HG03060 (cell line): ENCODE measurements at regions not wholly inside any gene's neighbourhood (a gene's known extent, or its start where the extent isn't known, plus 50 kb on each side); places are given as distances from the start of the nearest gene placed in this dataset.
"Not testable (repeated sequence)": the region's sequence is repeated elsewhere in the genome, so short reads cannot be mapped to it uniquely, and the experiment has no call there.

ENCODE experiments used
- ATAC-seq: cut with Tn5 transposase; IDR thresholded peaks from one replicate; pipeline ENCODE4 v1.9.1; 2021; ENCODE audit warnings: low read depth, moderate number of reproducible peaks; ENCODE audit not compliant: unreplicated experiment

DNA sequence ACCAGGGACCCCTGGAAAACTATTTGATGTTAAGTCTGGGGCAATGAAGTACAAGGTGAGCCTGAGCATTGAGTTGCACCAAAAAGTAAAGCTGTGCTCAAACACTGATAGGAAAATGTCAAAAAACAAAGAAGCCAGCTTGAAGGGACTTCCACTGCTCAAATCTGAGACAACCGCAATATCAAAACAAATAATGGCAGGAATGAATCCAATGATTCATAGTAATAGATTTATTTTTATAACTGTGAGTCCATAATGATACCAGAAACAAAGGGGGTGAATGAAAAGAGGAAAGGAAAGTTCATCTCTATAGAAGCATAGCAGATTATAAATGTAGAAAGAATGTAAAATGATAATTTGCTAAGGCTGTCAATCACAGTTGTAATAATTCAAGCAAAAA, 237.3 kb upstream of the ZBTB20 start:
- no peak for ATAC-seq

DNA sequence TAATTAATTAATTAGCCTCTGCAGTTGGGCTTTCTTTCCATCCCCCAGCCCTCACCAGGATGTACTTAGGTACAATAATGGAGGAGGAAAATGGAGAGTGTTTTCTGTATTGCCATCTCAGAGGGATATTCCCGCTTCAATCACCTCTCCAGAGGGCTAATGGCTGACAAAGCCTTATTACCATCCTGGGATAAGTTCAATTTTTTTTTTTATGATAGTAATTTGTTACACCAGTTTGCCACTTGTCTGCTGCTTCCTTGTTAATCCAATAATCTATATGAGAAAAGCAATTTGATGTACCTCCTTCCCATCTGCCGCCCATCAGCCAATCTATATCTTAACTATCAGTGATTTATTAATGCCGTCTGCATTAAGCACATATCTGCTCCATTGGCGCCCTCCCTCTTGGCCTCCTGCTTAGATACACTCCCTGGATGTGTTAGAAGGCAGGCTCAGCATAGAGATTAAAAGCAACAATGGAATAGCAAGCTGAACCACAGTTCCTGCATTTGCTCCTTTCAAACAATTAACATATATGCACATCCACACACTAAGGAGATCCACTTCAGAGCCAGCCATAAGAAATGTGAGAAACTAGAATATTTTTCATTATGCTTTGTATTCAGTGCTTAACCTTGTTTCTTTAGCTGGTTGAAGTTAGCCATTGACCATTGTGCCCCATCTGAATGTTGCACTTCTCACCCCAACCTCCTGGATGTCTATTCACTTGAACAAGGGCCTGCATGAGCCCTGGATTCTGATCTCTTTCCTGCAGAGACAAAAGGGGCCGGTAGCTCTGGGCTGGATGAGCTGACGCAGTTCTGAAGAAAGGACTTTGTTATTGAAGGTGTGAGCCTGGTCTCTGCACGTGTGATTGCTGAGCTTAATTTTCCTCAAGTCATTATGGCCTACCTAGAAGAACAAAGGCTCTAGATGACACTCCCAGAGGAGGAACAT, 237.3 kb upstream of the GAP43 start:
- ATAC-seq: no peak

DNA sequence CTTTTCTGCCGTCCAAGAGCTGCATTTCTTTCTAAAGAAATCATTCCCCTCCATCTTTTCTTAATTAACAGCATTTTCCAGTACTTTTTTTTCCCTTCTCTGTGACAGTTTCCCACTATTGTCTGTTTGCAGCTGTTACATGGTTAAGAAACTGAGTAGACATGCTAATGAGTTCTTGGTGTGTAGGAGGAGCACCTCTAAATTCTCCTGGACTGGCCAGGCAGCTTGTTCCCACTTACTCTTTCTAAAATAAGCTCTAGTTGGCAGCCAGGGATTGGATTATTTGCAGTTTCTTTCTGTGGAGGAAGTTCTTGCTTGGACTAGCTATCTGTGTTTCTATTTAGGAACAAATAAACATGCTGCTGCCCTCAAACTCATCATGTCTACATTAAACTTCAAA, 235.1 kb upstream of the GAP43 start:
- ATAC-seq: no peak

DNA sequence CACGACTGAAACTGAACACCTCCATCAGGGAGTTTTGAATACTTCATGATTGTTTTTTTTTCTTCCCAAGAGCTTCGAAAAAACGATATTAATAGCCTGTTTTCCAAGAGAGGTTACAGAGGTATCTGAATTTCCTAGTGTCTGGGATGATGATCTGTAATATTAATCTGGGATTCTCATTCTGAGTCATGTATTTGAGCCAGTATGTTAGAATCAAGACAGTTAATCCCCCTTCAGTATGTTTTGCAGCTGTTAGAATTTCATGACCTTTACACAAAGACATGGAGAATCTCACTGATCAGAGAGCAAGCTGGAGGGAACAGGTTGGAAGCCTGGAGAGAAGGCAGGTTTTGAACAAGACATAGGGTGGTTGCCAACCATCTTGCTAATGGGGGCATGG, 234.5 kb upstream of the GAP43 start:
- no peak for ATAC-seq

DNA sequence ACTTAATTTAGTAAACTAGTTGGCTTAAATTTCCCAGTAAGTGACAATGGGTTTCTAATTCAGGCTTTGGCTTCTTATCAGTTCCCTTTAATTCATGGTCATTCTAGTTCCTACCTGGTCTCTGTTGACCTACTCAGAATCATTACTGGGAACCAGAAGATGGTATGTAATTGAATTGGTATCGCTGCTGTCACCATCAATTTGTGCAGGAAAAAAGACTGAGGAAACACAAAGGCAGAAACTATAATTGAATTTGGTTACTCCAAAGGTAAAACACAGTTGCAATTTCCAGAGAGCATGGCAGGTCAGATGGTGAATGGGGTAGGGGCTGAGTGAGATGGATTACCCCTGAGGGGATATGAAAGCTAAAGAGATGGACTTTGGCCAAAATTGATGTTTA, 226.5 kb upstream of the GAP43 start:
- ATAC-seq: no peak

DNA sequence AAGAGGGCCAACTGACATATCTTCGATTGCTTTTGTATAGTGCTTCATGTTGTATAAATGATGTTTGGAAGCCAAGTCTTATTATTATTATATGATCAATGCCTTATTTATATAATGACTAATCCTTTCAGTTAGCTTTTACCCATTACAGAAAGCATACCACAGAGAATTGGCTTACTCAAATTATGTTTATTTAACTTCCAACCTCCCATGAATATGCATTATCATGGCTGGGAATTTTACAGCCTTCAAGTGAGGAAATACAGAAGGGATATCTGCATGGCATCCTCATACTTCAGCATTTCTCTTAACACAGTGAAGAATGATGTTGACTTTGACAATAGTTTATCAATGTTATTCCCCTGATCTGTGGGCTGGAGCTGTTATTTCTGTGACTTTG, 225.9 kb upstream of the GAP43 start:
- no peak for ATAC-seq

DNA sequence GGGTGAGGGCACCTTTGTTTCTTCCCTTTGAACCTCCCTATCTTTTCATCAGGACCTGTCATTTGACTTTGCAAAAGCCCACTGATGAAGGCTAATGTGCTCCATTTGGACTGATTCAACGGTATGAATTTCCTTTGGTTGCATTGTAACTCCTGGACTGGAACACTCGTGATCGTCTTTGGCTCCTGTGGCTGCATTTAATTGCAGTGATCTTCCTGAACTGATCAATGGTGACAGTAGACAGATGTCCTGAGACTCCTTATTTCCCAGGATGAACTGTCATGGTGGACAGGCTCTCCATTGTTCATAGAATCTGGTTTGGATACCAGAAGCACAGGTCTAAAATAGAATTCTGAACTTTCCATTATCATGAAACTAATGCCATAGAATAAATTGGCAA, 224.8 kb upstream of the GAP43 start:
- ATAC-seq: no peak

DNA sequence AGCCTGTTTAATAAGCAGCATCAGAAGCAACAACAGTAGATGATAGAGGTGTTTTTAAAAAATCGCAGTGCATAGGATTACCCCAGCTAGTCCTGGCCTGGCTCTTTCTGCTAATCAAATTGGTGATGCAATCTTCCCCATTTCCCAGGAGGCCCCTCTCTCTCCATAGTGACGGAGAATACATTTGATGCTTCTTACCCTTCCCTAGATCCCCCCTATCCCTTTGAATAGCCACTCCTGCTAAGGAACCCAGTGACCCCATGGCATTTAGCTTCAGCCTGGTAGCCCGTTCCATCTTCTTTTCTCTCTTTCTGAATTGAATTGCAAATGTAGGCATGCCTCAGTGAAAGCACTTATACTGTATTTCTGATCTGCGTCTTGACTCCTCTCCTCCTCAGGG, 223.6 kb upstream of the GAP43 start:
- no peak for ATAC-seq

DNA sequence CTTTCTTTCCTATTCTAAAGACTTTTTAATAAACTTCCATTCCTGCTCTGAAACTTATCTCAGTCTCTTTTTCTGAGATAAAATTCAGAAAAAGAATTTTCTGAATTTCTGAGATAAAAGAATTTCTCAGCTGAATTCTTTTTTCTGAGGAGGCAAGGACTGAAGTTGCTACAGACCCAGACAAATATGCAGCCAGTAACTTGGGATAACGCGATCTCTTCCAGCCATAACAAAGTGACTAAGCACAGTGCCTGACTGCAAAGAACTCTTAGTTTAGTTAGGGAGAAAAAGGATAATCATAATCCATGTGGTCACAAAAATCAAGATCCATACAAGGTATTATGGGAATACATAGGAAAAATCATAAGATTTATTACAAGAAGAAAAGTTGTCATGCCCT, 222.0 kb upstream of the GAP43 start:
- no peak for ATAC-seq

DNA sequence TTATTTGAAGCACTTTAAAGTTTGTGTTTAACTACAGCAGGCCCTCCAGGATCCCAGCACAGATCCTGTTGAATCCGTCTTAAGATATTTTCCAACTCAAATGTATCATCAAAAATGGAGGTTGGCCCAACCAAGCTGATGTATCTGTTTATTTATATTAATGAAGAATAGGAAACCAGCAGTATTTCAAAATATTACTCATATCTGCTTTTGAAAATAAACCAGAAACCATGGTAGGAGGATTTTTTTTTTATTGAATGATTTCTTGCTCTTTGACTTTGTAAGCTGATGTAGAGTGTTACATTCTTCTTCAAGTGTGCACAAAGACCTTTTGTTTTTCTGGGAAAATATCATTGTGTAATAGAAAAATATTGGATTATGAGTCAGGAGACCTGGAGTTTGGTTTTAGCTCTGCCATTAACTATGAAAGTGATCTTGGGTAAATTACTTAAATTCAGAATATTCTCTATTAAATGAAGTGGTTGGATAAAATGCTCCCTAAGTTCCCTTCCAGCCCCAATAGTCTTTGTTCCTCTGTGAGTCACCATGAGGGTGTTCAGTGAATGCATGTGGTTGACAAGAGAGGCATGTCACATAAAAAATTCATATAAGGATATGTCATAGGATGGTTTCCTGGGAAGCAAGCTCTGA, 221.3 kb upstream of the GAP43 start:
- no peak for ATAC-seq

DNA sequence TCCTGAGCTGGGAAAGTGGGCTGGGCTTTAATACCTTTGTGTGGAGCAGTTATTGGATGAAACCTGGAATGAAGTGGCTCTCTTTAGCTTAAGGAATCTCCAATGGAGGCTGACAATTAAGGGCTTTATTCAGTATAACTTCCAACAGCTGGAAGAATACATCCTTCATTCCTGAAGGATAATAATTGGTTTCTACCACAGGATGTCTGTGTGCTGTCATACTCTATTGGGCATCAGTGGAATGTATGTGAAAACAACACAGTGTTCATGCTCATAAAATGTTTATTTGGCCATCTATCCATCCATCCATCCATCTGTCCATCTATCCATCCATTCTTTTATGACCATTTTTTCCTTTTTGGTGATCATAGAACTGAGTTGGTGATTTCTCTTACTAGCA, 220.7 kb upstream of the GAP43 start:
- ATAC-seq: no peak

DNA sequence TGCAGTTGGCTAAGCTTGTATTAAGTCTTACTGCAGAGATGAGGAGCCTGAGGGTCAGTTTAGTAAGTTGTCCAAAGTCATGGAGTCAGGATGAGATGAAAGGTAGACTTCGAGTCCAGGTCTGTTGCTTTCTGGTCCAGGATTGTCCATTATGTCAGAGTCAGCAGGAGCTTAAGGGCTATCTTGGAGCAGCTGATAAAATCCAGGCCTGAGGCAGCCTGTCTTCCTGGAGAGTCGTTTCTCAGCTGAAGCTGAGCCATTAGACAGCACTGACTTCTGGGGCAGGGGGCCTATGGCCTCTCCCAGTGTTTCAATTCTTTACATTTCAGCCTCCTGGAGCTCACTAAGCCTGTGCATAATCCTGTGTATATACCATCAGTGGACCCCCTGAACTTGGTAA, 219.5 kb upstream of the GAP43 start:
- ATAC-seq: no peak

DNA sequence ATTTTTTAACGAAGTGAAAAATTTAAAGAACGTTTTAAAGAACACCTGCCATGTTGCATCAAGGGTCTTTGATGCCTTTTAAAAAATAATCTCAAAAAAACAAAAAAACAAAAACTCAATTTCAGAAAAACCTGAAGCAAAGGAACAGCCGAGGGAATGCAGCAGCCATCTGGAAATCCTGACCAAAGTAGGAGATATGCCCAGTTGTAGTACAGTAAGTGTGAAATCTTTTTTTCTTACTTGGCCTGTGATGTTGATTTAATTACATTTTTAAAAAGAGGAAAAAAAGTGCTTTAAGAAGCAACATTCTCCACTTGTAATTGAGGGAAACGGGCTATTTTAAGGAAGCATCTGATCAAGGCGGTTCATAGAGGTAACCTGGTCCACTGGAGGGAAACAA, 213.7 kb upstream of the GAP43 start:
- ATAC-seq: no peak

DNA sequence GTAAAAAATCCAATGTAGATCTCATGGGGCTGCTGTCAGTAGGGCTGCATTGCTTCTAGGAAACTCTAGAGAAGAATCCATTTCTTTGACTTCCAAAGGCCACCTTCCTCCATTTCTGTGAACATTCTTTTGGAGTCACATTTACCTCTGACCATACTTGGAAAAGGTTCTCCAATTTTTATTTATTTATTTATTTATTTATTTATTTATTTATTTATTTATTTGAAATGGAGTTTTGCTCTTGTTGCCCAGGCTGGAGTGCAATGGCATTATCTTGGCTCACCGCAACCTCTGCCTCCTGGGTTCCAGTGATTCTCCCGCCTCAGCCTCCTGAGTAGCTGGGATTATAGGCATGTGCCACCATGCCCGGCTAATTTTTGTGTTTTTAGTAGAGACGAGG, 208.7 kb upstream of the GAP43 start:
- ATAC-seq: not testable (repeated sequence)

DNA sequence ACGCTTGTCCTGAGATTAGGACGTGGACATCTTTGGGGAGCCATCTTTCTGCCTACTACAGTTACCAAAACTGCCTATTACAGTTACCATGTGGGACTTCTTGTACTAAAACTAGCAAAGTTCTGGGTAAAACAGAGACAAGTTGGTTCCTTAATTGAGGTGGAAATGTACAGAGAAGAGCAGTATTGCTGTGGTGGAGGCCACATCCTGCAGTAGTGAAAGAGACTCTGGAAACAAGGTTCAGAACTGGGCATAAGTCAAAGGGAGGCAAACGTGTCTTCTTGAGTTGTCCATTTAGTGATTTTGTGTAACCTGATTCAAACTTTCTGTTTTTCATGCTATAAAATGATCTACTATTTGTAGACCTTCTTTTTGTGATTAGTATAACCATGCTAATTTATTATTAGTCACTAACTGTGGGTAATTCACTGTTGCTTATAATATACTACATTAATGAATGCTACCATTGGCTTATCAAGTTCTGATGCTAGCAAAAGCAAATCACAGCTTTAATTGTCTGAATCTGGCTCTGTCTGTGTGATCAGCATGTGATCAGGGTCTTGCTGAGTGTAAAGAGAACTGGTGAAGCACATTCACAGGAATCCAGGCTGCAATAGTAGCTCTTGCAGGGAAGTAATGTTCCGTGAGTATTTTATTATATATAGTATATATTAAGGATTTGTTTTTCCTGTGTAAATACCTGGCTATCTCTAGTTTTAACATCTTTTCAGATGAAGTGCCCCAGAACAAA, 207.9 kb upstream of the GAP43 start:
- no peak for ATAC-seq

DNA sequence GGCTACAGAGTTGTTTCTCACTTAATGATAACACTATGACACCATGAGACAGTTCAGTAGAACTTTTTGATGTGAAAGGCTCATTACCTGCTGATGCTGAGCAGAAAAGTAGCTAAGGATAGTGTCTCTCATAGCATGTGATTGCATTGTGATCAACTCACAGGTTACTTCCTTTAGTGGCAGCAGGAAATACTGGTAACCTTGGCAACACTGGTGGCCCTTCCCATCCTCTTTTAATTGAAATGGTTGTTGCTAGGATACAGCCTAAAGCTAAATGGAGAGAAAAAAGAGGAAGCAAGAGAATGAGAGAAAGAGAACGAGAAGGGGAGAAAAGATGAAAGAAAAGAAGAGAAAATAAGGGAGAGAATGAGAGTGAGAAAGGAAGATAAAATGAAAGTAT, 204.7 kb upstream of the GAP43 start:
- ATAC-seq: no peak

DNA sequence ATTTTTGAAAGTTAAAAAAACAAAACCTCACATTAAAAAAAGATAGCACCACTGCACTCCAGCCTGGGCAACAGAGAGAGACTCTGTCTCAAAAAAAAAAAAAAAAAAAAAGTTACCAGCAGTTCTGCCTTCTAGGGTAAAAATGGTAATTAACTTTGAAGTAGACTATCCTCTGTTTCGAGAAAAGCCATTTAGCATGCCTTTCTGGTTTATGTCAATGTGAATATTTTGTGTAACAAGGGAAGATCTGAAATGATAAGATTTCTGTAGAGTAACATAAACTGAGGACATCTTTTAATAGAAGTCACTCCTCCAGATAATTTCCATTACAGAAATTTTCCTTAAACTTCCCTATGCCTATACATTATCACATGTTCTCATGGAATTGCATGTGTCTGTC, 203.2 kb upstream of the GAP43 start:
- no peak for ATAC-seq

DNA sequence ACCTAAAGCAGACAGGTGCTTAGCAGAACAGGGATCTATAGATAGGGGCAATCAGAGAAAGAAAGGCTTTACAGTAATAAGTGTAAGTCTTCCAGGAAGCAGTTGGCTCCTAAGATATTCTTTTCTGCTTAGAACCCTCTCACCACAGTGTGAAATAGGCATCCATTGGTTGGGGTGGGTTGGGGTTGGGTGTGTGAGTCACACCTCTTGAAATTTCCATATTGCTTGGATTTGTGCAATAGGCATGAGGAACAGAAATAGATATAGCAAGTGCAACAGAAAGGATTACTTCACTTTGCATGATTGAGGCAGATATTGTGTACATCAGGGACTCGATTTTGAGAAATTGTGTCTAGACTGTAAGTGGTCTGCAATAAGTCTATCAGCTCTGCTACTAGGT, 200.1 kb upstream of the GAP43 start:
- ATAC-seq: no peak

DNA sequence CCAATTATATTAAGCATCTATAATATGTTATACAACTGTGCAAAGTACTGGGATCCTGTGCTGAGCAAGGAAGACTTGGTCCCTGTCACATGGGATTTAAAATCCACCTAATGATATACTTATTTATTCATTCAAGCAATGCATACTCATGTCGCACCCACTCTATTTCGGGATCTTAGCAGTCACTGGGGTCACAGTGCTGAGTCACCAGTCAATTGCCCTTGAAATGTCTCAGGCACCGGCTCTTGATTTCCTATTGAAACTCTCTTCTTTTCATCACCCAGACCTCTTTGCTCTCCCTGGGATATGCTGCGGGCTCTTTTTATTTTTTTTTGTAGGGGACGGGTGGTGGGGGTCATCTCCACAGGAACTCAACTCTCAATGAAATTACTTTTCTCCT, 194.5 kb upstream of the GAP43 start:
- no peak for ATAC-seq

DNA sequence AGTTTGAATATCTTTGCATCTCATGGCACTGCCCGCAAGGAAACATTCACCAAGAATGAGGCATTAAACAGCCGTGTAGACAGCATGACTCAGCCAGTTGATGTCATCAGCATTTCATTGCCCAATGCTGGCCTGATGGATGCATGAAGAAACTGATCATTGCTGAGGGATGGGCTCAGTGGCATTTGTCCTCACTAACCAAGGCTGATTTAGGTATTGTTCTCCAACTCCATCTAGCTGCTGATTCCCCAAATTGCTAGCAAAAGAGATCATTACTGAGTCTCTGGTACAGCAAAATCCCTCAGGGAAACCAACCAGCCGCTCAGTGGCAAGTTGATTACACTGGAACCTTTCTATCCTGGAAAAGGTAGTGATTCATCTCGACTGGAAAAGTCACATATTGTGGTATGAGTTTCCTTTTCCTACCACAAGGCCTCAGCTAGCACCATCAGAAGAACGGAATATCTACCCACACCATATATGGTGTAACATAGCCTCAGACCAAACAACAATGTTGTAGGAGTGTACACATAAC, 186.5 kb upstream of the GAP43 start:
- no peak for ATAC-seq

DNA sequence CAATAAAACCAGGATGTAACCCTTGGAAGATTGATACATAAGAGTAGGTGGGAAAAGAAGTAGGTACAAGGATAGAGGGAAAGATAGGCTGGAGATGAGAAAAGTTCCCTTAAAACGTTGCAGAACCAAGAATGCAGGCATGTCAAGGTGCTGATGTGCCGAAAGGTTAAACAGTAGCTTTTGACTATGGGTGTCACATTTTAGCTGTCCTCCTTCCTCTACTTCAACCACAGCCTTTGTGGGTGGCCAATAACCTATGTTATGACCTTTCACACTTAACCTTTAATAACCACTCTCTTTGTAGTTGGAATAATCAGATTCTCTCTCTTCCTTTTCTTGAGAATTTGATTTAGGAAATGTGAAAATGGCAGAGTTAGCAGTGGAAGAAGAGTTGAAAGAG, 184.5 kb upstream of the GAP43 start:
- ATAC-seq: no peak
